ENCODE measurements at regions not wholly inside any gene's neighbourhood (a gene's known extent, or its start where the extent isn't known, plus 50 kb on each side); places are given as distances from the start of the nearest gene placed in this dataset.

GRCh38 chr6:23957017-23957416, 169.0 kb upstream of the NRSN1 start:
- DNase-seq (no peak), ATAC-seq (no peak)
- Mint-ChIP-seq H3K9me3 (ENCODE audit: insufficient read depth) (no peaks in the 10 kb centered on the region), H3K27ac (no peak overlapping the region), H3K4me1 (ENCODE audit: low read depth) (no peaks in the 10 kb centered on the region), H3K36me3 (ENCODE audit: low read depth) (no peaks in the 10 kb centered on the region), H3K4me3 (no peak overlapping the region), H3K27me3 (ENCODE audit: low read depth) (no peaks in the 10 kb centered on the region)
- POLR2A ChIA-PET = interaction anchor here (0.6 kb wide), 1 partner anchor 488 kb away, joined by 4 read pairs; no protein-coding TSS in a partner anchor
- CTCF ChIA-PET = no interaction called here

- Mint-ChIP-seq H3K4me3 (no peak overlapping the region), H3K4me1 (ENCODE audit: low read depth) (no peaks in the 10 kb centered on the region), H3K9me3 (ENCODE audit: insufficient read depth) (no peaks in the 10 kb centered on the region), H3K27ac (no peak overlapping the region), H3K36me3 (ENCODE audit: low read depth) (no peaks in the 10 kb centered on the region), H3K27me3 (ENCODE audit: low read depth) (no peaks in the 10 kb centered on the region)
- CTCF ChIA-PET = no interaction called here
- POLR2A ChIA-PET = no interaction called here
- no peak for DNase-seq
- no peak for ATAC-seq
Measured at GRCh38 chr6:23964865-23965264, 161.2 kb upstream of the NRSN1 start.

- no peak overlapping the region for H3K27ac Mint-ChIP-seq
- DNase-seq (no peak), ATAC-seq (no peak)
- H3K4me3 Mint-ChIP-seq = no peak overlapping the region
- ChIA-PET CTCF (no interaction called here), POLR2A (no interaction called here)
- no peaks in the 10 kb centered on the region for H3K27me3 Mint-ChIP-seq (ENCODE audit: low read depth)
- no peaks in the 10 kb centered on the region for H3K36me3 Mint-ChIP-seq (ENCODE audit: low read depth)
- H3K4me1 Mint-ChIP-seq (ENCODE audit: low read depth) = no peaks in the 10 kb centered on the region
- no peaks in the 10 kb centered on the region for H3K9me3 Mint-ChIP-seq (ENCODE audit: insufficient read depth)
Measured at GRCh38 chr6:23969344-23969743, 156.7 kb upstream of the NRSN1 start.

GRCh38 chr6:23977706-23978105, 148.3 kb upstream of the NRSN1 start:
- Mint-ChIP-seq H3K4me3 (no peak overlapping the region), H3K9me3 (ENCODE audit: insufficient read depth) (no peaks in the 10 kb centered on the region), H3K36me3 (ENCODE audit: low read depth) (no peaks in the 10 kb centered on the region), H3K4me1 (ENCODE audit: low read depth) (no peaks in the 10 kb centered on the region), H3K27ac (no peak overlapping the region), H3K27me3 (ENCODE audit: low read depth) (no peaks in the 10 kb centered on the region)
- ChIA-PET CTCF (no interaction called here), POLR2A (no interaction called here)
- no peak for ATAC-seq
- no peak for DNase-seq

GRCh38 chr6:23980965-23981364, 145.1 kb upstream of the NRSN1 start:
- ChIA-PET CTCF (no interaction called here), POLR2A (no interaction called here)
- no peak for DNase-seq
- H3K36me3 Mint-ChIP-seq (ENCODE audit: low read depth) = no peaks in the 10 kb centered on the region
- H3K4me3 Mint-ChIP-seq = no peak overlapping the region
- H3K4me1 Mint-ChIP-seq (ENCODE audit: low read depth) = no peaks in the 10 kb centered on the region
- H3K27me3 Mint-ChIP-seq (ENCODE audit: low read depth) = no peaks in the 10 kb centered on the region
- H3K9me3 Mint-ChIP-seq (ENCODE audit: insufficient read depth) = no peaks in the 10 kb centered on the region
- ATAC-seq = no peak
- no peak overlapping the region for H3K27ac Mint-ChIP-seq

GRCh38 chr6:23981923-23982322, 144.1 kb upstream of the NRSN1 start:
- no peaks in the 10 kb centered on the region for H3K9me3 Mint-ChIP-seq (ENCODE audit: insufficient read depth)
- H3K27ac Mint-ChIP-seq = no peak overlapping the region
- ChIA-PET CTCF (no interaction called here), POLR2A (no interaction called here)
- no peaks in the 10 kb centered on the region for H3K27me3 Mint-ChIP-seq (ENCODE audit: low read depth)
- DNase-seq = no peak
- H3K4me3 Mint-ChIP-seq = no peak overlapping the region
- no peak for ATAC-seq
- no peaks in the 10 kb centered on the region for H3K36me3 Mint-ChIP-seq (ENCODE audit: low read depth)
- H3K4me1 Mint-ChIP-seq (ENCODE audit: low read depth) = no peaks in the 10 kb centered on the region

- POLR2A ChIA-PET = no interaction called here
- no peak for DNase-seq
- H3K9me3 Mint-ChIP-seq (ENCODE audit: insufficient read depth) = no peaks in the 10 kb centered on the region
Measured at GRCh38 chr6:23983735-23984134, 142.3 kb upstream of the NRSN1 start.

GRCh38 chr6:23985015-23985414, 141.0 kb upstream of the NRSN1 start:
- H3K4me3 Mint-ChIP-seq = no peak overlapping the region
- DNase-seq (no peak), ATAC-seq (no peak)
- no peak overlapping the region for H3K27ac Mint-ChIP-seq
- ChIA-PET POLR2A (no interaction called here), CTCF (no interaction called here)
- H3K9me3 Mint-ChIP-seq (ENCODE audit: insufficient read depth) = no peaks in the 10 kb centered on the region
- H3K36me3 Mint-ChIP-seq (ENCODE audit: low read depth) = no peaks in the 10 kb centered on the region
- H3K27me3 Mint-ChIP-seq (ENCODE audit: low read depth) = no peaks in the 10 kb centered on the region
- H3K4me1 Mint-ChIP-seq (ENCODE audit: low read depth) = no peaks in the 10 kb centered on the region

More at GRCh38 chr6:23983735-23984134, 142.3 kb upstream of the NRSN1 start:
- no peaks in the 10 kb centered on the region for H3K36me3 Mint-ChIP-seq (ENCODE audit: low read depth)
- no peak overlapping the region for H3K27ac Mint-ChIP-seq
- H3K27me3 Mint-ChIP-seq (ENCODE audit: low read depth) = no peaks in the 10 kb centered on the region
- H3K4me3 Mint-ChIP-seq = no peak overlapping the region
- CTCF ChIA-PET = no interaction called here
- no peak for ATAC-seq
- H3K4me1 Mint-ChIP-seq (ENCODE audit: low read depth) = no peaks in the 10 kb centered on the region

GRCh38 chr6:23989885-23990533, 136.0 kb upstream of the NRSN1 start:
- CTCF ChIA-PET = no interaction called here
- DNase-seq (no peak), ATAC-seq (no peak)
- no peaks in the 10 kb centered on the region for H3K36me3 Mint-ChIP-seq (ENCODE audit: low read depth)
- H3K9me3 Mint-ChIP-seq (ENCODE audit: insufficient read depth) = no peaks in the 10 kb centered on the region
- POLR2A ChIA-PET = no interaction called here
- no peak overlapping the region for H3K27ac Mint-ChIP-seq
- H3K27me3 Mint-ChIP-seq (ENCODE audit: low read depth) = no peaks in the 10 kb centered on the region
- H3K4me1 Mint-ChIP-seq (ENCODE audit: low read depth) = no peaks in the 10 kb centered on the region
- H3K4me3 Mint-ChIP-seq = no peak overlapping the region

GRCh38 chr6:23994013-23994412, 132.0 kb upstream of the NRSN1 start:
- ChIA-PET CTCF (no interaction called here), POLR2A (no interaction called here)
- no peak for ATAC-seq
- no peaks in the 10 kb centered on the region for H3K4me1 Mint-ChIP-seq (ENCODE audit: low read depth)
- no peaks in the 10 kb centered on the region for H3K27me3 Mint-ChIP-seq (ENCODE audit: low read depth)
- DNase-seq = no peak
- no peaks in the 10 kb centered on the region for H3K9me3 Mint-ChIP-seq (ENCODE audit: insufficient read depth)
- no peak overlapping the region for H3K27ac Mint-ChIP-seq
- H3K4me3 Mint-ChIP-seq = no peak overlapping the region
- H3K36me3 Mint-ChIP-seq (ENCODE audit: low read depth) = no peaks in the 10 kb centered on the region

- DNase-seq (no peak), ATAC-seq (no peak)
- ChIA-PET CTCF (no interaction called here), POLR2A (no interaction called here)
- Mint-ChIP-seq H3K27ac (no peak overlapping the region), H3K9me3 (ENCODE audit: insufficient read depth) (no peaks in the 10 kb centered on the region), H3K27me3 (ENCODE audit: low read depth) (no peaks in the 10 kb centered on the region), H3K36me3 (ENCODE audit: low read depth) (no peaks in the 10 kb centered on the region), H3K4me1 (ENCODE audit: low read depth) (no peaks in the 10 kb centered on the region), H3K4me3 (no peak overlapping the region)
Measured at GRCh38 chr6:24004062-24004461, 122.0 kb upstream of the NRSN1 start.

GRCh38 chr6:24004659-24005058, 121.4 kb upstream of the NRSN1 start:
- Mint-ChIP-seq H3K9me3 (ENCODE audit: insufficient read depth) (no peaks in the 10 kb centered on the region), H3K27me3 (ENCODE audit: low read depth) (no peaks in the 10 kb centered on the region)

GRCh38 chr6:24006254-24006653, 119.8 kb upstream of the NRSN1 start:
- ATAC-seq (no peak), DNase-seq (no peak)
- ChIA-PET CTCF (no interaction called here), POLR2A (no interaction called here)
- Mint-ChIP-seq H3K4me3 (no peak overlapping the region), H3K4me1 (ENCODE audit: low read depth) (no peaks in the 10 kb centered on the region), H3K9me3 (ENCODE audit: insufficient read depth) (no peaks in the 10 kb centered on the region), H3K27ac (no peak overlapping the region), H3K36me3 (ENCODE audit: low read depth) (no peaks in the 10 kb centered on the region), H3K27me3 (ENCODE audit: low read depth) (no peaks in the 10 kb centered on the region)

More at GRCh38 chr6:24004659-24005058, 121.4 kb upstream of the NRSN1 start:
- ChIA-PET CTCF (no interaction called here), POLR2A (no interaction called here)
- no peaks in the 10 kb centered on the region for H3K36me3 Mint-ChIP-seq (ENCODE audit: low read depth)
- DNase-seq = no peak
- no peak for ATAC-seq
- no peak overlapping the region for H3K27ac Mint-ChIP-seq
- no peaks in the 10 kb centered on the region for H3K4me1 Mint-ChIP-seq (ENCODE audit: low read depth)
- no peak overlapping the region for H3K4me3 Mint-ChIP-seq

All from activated CD8-positive, alpha-beta T cell treated with anti-CD3 and anti-CD28 coated beads, Interleukin-2, amount 10 ng/mL, durations not matched to agents 7 days and 5 days (primary cell).